Activated naive CD4-positive, alpha-beta T cell treated with anti-CD3 and anti-CD28 coated beads, Interleukin-2, amount 50 U/mL, for 16 hours (primary cell): ENCODE measurements at regions not wholly inside any gene's neighbourhood (a gene's known extent, or its start where the extent isn't known, plus 50 kb on each side); places are given as distances from the start of the nearest gene placed in this dataset.

ENCODE experiments used
- DNase-seq: peaks from one replicate; pipeline ENCODE4 v3.0.0-alpha.2; 2020

DNA sequence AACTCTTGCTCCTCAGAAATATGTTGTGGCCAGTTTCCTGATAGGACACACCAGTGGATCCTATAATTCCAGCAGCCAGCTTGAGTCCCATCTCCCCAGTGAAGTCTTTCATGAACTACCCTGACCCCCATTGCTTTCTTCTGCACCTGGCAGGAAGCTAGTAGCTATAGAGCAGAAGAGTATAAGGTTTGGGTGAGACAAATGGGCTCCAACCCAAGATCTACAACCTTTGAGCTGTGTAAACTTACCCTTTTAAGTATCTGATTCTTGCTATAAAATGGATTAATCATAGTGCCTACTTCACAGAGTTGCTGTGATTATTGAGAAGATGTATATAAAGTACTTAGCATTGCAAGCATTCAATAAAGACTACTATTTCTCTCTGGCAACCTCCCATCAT is 396.9 kb upstream of the CADM1 start:
- no peak for DNase-seq

DNA sequence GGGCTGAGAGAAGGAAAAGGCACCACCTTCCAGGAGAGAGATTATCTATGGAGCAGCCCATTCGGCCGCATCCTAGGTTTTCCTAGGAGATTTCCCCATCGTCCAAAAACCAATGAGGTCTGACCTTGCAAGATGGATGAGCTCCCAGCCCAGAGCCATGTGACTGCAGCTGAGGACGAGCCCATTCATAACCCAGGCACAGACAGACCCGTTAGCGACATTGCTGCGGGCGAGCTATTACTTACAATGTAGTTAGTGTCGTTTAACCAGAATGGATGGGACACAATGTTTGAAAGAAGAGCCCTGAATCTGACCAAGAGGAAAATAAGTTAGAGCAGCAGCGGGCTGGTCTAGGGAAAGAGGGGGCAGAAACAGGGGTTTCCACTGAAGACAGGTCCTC is 395.9 kb upstream of the CADM1 start:
- DNase-seq = no peak

DNA sequence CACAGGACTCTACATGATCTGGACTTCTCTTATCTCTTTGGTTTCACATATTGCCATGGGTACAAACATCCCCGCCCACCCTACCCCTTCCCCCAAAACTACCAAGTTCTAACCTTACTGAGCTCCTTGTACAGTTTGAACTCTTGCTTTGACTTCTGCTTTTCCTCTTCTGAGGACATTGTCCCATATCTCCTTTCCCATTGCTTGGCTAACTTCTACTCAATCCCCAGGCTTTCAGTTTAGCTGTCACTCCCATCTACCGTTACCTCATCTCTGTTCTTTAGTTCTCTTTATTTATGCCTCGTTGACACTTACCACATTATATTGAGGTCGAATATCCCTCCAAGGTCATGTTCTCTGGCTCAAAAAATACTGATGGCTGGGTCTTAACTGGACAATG is 393.5 kb upstream of the CADM1 start:
- DNase-seq = no peak

DNA sequence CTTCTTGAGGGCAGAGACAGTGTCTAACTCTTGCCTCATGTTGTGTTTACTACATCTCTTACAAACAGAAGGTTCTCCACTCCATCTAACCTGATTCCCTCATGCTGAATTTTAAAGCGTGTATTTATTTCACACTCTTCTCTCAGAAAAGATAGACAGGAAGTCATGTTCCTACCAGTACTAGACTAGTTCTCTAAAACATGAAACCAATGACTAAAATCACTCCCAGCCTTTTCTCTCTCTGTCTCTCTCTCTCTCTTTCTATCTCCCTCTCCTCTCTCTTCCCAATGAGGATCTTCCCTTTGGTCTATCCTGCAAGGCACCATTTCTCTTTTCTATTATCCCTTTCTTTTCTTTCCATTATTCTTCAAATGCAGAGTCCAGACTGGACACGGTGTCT is 391.9 kb upstream of the CADM1 start:
- DNase-seq = no peak

DNA sequence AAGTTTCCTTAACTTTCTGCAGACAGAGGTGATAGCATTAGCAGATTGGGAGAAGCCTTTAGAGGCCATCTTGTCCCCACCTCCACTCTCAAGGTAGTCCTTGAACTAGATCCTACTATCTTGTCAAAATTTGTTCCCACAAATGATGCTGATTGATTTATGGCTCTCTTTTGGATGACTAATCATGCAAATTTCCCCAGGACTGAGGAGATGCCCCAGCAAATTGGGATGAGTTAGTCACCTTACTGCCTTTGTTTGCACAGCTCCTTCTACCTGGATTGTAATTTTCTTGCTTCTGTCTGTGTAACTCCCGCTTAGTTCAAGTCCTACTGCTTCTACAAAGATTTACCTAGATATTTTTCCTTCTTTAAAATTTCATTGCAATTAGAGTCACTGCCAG is 391.4 kb upstream of the CADM1 start:
- no peak for DNase-seq

DNA sequence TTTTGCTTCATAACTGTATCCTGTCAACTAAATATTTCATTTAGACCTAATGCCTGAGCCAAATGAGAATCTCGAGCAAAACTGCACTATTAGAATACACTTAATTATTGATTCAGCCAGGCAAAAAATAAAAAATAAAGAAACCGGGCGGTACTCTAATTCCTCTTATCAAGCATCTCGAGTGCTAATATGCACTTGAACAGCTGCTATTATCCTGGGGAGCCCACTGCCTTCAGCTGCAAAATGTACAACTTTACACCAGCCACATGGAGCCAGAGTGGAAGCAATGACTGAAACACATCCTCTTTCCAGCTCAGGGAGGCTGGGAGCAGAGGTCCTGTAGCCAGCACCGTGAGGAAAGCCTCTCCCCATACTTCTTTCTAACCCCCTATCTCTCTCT is 390.0 kb upstream of the CADM1 start:
- no peak for DNase-seq

DNA sequence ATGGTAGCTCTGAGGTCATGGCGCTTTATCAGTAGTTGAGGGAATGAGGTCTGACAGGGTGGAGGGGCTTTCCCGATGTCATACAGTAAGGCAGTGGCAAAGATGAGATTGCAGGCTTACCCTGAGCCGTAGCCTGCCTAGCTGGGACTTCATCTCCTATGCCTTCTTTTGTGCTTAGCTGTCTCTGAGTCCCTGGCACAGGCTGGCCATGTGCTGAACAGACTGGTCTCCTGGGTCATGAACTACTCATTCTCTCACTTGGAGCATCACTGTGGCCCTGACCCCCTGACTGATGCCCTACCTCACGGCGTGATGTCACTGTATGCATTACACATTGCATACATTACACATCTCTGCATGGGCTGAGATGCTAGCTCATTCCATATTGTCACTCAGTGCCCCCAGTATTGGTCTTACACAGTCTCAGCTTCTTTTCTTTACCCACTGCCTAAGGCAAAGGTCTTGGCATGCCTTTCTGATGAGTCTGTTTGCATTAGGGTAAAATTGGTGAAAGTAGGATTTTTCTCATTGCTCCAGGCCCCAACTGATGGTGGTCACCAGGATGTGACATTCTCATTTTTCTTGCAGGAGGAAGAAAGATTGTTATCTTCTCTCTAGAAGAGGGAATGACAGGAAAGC is 389.4 kb upstream of the CADM1 start:
- no peak for DNase-seq

DNA sequence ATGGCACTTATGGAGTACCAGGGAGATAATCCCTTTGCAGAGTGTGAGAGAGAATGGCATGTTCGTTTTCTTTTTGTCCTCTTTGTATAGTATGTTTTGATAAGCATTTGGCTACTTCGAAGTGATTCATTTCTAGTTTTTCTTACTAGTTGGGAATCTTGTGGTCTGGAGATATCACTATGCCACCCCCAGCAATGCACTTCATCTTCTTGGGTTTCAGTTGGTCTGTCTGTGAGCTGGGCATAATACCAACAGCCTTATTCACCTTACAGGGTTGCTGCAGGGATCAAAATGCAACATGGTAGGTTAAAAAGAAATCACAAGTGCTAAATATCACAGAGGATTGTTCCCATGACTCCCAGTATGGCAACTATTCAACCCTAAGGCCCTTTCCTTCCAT is 387.8 kb upstream of the CADM1 start:
- no peak for DNase-seq

DNA sequence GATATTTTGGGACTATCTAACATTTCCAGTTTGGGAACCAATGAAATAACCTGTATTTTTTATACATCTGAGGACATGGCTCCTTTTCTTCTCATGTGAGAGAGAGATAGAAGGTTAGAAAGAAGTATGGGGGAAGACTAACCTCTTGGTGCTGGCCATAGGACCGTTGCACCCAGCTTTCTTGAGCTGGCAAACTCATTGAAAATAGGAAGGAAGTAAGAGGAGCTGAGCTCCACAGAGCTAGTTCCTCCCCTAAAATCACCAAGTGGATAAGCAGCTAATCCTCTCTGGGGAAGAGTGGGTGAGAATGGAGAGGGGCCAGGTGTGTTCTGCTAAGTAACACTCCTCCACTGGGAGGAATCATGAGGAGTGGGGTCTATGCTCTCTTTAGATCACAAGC is 387.4 kb upstream of the CADM1 start:
- no peak for DNase-seq

DNA sequence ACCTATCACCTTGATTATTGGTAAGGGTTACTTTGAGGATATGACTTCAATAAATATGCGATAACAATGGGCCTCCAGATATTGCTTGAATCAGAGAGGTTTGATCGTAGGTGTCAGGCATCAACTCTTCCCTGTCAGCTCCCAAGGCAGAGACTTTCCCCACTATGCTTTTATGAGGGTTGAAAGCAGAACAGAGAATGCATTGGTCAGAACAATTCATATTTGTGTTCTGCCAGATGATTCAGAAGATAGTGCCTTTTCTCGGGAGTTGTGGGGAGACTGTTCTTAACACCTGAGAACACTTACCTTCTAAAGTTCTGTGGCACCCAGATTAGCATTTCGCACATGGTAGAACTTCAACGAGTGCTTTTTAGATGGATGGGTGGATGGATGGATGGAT is 386.3 kb upstream of the CADM1 start:
- no peak for DNase-seq

DNA sequence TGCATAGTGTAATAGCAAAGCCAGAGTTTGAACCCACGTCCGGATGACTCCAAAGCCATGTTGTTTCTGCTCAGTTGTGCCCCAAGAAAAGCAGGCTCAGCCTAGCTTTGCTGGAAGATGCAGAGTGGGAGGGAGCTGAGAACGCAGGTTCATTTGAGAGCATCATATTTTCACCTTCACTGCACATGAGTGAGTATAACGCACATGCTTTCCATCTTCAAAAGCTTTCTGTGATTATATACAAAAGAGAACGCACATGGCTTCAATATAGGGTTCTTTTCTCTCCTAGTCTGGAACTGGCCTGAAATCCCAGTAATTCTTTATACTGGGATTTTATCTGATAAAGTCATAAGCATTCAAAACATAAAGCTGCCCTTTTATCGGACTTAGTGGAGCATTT is 385.5 kb upstream of the CADM1 start:
- no peak for DNase-seq

DNA sequence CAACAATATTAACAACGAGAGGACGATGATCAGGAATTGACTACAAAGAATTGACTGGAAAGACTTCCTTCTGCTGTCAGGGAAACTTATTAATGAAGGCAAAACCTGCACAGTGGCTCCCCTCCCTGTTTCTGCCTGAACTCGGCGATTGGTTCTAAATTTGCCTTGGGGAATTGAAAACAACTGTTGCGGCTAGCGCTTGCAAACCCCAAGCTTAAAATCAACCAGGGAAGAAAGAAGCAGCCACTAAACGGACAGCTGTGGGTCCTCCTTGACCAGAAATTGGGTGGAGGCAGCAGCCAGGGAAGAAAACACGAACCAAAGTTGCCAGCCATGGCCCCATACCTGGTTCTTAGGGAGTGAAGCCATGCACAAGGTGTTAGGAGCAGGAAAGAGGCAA is 383.5 kb upstream of the CADM1 start:
- no peak for DNase-seq

DNA sequence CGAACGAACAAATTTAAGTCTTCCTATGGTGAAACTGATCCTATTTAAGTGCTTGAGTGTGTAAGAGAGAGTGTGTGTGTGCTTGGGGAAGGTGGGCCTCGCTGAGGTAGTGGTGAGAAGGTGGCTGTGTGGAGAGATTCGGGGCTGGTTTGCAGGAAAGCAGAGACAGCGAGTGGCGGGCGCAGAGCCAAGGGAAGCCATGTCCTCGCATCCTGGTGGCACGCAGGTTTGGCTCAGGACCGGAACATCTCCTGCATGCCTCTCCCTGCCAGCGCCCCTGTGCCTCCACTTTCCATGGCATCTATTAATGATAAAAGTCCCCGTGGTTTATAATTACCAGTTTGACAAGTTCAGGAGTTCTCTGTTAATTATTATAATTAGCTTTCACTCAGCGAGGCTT is 383.1 kb upstream of the CADM1 start:
- DNase-seq = no peak

DNA sequence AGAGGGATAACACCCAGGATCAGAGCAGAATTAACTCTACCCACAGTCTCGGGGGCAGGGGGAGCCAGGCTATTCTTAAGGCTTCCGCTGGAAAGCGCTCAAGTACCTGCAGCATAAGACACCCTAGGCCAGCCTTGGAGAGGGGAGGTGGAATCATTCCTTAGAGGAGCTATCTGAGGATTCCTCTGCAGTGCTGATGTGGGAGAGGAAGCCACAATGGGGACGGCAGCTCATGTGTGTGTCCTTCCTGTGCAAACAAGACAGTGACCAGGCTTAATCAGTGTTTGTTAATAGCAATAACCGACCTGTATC is 382.2 kb upstream of the CADM1 start:
- no peak for DNase-seq

DNA sequence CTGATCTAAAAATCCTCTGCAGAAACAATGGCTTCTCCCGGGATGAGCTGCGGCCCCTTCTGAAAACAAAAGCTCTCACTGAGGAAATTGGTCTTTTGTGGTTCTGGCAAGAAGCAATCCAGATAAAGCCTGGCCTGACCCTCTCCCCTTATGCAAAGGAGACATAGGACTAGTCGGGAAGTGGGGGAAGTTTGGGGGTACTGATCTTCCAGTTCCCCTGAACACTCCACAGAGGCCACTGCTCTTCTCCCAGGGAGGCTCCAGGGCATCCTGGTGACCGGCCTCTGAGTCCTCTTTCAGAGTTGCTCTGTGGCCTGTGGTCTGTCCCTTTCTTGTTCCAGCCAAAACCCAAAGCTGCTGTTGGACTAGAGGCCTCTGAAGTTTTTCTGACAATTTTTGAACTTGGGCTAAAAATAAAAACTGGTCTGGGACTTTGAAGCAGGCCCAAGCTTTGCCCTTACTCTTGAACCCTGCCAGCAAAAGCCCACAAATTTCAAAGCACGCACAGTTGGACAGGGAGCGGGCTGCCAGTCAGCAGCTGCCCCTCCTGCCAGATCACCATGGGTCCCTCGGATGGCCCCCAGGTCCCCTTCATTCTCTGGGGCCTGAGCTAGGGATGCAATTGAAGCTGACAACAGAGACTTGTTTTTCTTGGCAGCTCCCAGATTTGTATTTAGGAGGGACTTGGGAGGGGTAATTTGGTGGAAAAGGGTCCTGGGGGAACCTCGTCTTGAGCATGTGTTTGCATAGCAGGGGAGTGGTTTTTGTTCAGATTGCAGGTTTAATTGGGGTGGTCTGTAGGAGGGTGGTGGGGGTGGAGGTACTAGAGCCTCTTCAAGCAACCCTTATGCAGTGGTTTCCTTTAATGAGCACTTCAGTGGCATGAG is 381.6 kb upstream of the CADM1 start:
- no peak for DNase-seq

DNA sequence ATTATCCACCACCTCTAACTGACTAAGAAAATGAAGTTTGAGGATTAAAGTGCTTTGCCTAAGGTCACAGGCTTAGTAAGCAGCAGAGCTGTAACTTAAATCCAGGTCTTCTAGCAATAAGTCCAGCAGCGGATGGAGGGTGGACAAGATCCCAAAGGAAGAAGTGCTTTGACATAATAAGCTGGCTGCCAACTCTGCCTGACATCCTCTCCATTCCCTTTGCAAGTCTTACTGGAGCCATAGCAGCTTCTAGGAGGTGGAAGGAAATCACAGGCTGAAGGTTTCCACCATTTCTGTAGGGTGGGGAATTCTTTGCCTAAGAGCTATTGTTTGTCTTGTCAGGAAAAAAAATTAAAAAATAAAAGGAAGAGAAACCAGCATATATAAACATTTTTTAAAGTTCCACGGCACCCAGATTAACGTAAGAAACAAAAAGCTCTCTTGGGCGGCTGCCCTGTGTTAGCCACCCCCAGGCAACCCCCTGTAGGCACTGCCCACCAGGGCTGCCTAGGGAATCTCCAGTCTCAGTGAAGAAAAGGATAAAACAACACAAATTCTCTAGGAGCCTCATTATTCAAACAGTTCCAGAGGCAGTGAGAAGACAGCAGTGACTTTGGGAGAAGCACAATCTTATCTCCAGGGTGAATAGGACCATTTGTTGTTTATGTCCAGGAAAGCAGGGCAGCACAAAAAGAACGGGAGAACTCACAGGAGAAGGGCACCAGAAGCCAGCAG is 380.8 kb upstream of the CADM1 start:
- DNase-seq = no peak

DNA sequence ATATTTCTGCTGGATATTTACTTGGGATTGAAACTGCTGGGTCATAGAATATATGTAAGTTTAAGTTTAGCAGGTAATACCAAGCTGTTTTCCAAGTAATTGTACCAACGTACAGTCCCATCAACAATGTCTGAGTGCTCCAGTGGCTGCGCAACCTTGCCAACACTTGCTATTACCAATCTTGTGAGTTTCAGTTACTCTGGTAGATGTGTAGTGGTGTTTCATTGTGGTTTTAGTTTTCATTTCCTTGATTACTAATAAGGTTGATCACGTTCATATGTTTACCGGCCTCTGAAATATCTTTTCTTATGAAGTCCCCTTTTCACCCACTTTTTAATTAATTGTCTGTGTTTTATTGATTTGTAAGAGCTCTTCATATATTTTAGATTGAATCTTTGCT is 370.6 kb upstream of the CADM1 start:
- no peak for DNase-seq

DNA sequence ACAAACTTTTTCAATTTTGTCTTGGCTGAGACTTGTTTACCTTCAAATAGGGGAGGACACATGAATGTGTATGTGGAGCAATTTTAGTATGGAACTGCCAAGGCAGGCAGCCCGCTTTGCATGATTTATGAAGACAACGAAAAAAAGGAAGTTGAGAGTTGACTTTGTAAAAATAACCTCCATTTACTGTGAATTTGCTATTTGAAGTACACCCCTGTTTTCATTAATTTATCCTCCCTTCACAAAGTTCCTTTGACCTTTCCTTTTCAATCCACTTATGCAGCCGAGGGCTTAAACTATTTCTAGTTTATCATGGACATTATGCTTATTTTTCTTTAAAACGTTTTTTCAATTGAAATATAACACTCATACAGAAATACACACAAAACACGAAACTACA is 369.6 kb upstream of the CADM1 start:
- DNase-seq = no peak

DNA sequence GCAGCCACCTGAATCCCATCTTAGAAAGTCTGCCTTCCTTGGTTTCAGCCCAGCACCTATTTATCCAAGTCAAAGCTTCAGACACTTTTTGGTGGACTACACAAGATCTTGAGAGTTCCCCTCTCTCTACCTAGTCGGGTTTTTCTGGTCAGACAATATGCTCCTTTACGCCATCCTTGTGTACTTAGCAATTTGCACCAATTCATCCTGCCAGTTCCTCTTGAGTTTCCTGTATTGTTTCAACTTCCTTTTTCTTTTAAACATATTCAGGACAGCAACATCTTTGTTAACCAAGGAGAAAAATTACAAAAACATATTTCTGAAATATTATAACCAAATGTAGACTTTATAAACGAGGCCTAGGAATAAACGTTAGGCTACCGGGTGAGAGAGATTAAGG is 368.2 kb upstream of the CADM1 start:
- DNase-seq = no peak

DNA sequence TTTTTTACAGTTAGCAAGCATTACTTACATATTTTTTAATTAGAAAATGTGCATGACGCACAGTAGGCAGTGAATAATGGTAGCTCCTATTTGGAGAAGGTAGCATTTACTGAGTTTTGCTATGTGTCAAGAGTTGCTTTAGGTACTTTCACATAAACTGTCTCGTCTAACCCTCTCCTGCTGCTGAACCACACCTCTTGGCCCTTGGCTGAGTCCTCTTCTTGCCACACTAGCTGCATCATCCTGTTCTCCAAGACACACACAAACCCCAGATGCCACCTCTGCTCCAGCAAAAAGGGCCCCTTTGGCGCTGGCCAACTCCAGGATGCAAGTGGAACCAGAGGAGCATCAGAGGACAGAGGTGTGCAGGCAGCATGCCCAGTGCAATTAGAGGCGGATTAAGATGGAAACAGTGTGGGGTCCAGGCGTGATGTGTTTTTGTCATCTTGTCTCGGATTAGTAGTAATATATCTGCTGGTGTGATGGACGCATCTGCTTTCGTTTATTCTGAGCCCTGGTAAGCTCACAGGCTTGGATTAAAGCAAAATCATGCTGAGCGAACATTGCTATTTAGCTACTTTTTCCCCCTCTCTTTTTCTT is 367.0 kb upstream of the CADM1 start:
- no peak for DNase-seq

DNA sequence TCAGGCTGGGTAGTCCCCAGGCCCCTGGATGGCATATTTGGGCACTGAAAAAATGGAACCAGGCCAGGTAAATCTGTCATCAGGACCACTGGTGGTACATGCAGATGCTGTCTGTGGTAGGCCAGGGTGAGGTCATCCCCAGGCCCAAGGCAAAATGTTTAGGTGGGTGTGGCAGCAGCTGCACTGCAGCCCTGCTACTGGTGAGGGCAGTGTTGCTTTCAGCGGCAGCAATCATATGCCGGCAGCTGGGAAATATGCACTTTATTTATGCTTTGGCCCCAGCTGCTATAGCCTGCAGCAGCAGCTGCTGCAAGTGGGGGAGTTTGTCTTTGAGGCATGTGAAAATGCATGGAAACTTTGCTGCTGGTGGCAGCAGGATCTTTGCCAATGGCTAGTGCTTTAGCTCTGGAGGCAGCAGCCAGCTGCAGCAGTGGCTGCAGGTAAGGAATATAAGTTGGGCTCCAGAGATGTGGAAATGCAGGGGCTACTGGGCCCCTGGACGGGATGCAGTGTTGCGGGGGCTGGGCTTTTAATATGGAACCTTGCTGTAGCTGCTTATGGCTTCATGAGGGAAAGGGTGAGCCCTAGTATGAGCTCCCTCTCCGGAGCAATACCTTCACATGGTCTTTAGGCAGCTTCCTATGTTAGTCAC is 365.7 kb upstream of the CADM1 start:
- DNase-seq = no peak

DNA sequence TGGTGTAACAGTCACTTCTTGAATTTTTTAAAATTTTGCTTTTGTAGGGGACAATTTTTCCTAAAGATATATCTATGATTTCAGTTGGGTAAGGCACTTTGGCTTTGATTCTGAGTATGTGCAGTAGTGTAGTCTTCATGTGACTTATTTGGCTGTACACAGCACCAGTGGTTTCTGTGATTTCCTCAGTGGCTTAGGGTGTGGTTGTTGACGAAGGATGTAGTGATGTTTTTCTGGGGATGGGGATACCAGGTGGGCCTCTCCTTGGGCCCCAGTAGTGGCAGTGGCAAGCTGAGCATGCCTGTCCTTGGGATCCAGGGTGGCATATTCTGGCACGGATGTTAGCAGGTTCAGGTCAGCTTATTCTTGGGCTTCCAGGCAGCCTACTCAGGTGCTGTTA is 364.9 kb upstream of the CADM1 start:
- DNase-seq = no peak

DNA sequence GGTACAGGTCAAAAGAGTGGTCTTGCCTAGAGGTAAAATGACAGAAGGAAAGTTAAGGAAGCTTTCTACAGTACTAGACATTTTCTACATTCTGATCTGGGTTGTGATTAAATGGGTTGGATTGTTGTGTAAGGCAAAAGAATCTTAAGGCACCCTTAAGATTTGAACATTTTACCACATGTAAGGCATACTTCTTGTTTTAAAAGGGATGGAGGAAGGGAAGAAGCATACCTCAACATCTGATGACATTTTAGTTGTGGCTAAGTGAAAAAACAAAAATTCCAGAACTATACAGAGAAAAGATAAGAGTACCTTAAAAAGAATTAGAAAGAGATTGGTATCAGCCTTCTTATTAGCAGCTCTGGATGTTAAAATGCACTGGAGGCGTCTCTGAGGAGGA is 356.0 kb upstream of the CADM1 start:
- no peak for DNase-seq
